ENCODE measurements at regions not wholly inside any gene's neighbourhood (a gene's known extent, or its start where the extent isn't known, plus 50 kb on each side); places are given as distances from the start of the nearest gene placed in this dataset.

DNA sequence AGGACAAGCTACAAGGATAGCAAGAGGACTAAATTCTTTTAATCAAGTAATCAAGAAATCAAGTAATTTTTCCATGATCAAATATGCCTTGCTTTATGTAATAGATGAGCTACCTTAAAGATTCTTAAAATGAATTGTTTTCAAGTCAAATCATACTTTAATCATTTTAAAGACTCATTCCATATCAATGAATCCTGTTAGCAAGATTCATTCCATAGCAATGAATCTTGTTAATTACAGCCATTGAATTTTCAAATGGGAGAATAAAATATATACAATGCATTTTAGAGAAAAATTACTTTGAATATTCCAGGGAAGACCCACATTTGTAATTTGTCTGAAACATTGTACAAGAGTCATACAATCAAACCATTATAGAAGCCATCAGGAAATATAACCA lies 145.7 kb downstream of the RFX6 start:
- Mint-ChIP-seq H3K36me3 (no peaks in the 10 kb centered on the region), H3K27ac (no peak overlapping the region), H3K9me3 (no peaks in the 10 kb centered on the region), H3K4me3 (no peak overlapping the region), H3K4me1 (ENCODE audit: unreplicated experiment) (no peaks in the 10 kb centered on the region), H3K27me3 (no peaks in the 10 kb centered on the region)
- no peak for DNase-seq (ENCODE audit: extremely low spot score, unreplicated experiment)
- TF ChIP-seq CTCF (conservative IDR thresholded peaks at IDR 0.05): no peak

- Mint-ChIP-seq H3K9me3 (no peaks in the 10 kb centered on the region), H3K36me3 (no peaks in the 10 kb centered on the region), H3K4me1 (ENCODE audit: unreplicated experiment) (no peaks in the 10 kb centered on the region), H3K4me3 (no peak overlapping the region), H3K27ac (no peak overlapping the region), H3K27me3 (no peaks in the 10 kb centered on the region)
- no peak for TF ChIP-seq CTCF (conservative IDR thresholded peaks at IDR 0.05)
- no peak for DNase-seq (ENCODE audit: extremely low spot score, unreplicated experiment)
Observed at GRCh38 chr6:117025310-117025709, 148.3 kb downstream of the RFX6 start.

- Mint-ChIP-seq H3K4me1 (ENCODE audit: unreplicated experiment) (no peaks in the 10 kb centered on the region), H3K27ac (no peak overlapping the region), H3K9me3 (no peaks in the 10 kb centered on the region), H3K36me3 (no peaks in the 10 kb centered on the region), H3K27me3 (no peaks in the 10 kb centered on the region), H3K4me3 (no peak overlapping the region)
- no peak for DNase-seq (ENCODE audit: extremely low spot score, unreplicated experiment)
- TF ChIP-seq CTCF (conservative IDR thresholded peaks at IDR 0.05): no peak
Observed at GRCh38 chr6:117028256-117028655, 151.2 kb downstream of the RFX6 start.

DNA sequence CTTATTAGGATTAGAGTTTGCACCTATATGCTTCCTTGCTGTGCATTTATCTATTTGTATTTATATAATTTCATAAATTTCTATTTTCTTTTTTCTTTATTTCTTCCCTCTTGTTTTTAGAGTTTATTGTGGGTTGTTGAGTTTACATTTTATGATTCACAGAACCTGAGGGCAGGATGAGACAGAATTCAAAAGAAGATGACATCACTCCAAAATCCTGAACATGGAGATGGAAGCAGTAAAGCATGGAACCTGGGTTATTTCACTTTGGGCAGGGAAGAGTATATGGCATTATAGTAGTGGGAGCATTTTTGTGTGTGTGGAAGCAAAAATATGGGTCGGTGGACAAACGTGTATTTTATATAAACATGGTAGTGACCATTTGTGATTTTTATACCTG lies 157.5 kb downstream of the RFX6 start:
- no peaks in the 10 kb centered on the region for H3K27me3 Mint-ChIP-seq

DNA sequence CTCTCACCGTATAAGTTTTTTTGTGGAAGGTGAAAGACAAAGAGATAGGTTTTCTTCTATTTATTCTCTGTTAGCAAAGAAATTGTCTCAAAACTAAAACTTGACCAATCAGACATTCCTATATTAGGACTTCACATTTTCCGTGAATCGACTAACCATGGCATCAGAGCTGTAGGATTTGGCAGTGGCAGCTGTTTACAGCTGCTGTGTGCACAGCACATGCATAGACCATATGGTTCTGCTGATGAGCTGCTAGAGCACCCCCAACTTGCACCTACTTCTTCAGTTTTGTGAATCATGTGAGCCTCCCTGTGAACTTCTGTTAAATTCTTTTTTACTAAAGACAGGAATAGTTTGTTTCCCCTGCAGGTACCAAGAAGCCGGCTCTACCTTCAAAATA lies 157.9 kb downstream of the RFX6 start:
- H3K27me3 Mint-ChIP-seq: no peaks in the 10 kb centered on the region
- no peak for TF ChIP-seq CTCF (conservative IDR thresholded peaks at IDR 0.05)
- DNase-seq (ENCODE audit: extremely low spot score, unreplicated experiment): no peak
- H3K4me3 Mint-ChIP-seq: no peak overlapping the region
- no peaks in the 10 kb centered on the region for H3K4me1 Mint-ChIP-seq (ENCODE audit: unreplicated experiment)
- H3K9me3 Mint-ChIP-seq: no peaks in the 10 kb centered on the region
- H3K36me3 Mint-ChIP-seq: no peaks in the 10 kb centered on the region
- no peak overlapping the region for H3K27ac Mint-ChIP-seq

More for the DNA sequence above, 157.5 kb downstream of the RFX6 start:
- H3K4me3 Mint-ChIP-seq: no peak overlapping the region
- no peaks in the 10 kb centered on the region for H3K4me1 Mint-ChIP-seq (ENCODE audit: unreplicated experiment)
- DNase-seq (ENCODE audit: extremely low spot score, unreplicated experiment): no peak
- no peaks in the 10 kb centered on the region for H3K9me3 Mint-ChIP-seq
- H3K36me3 Mint-ChIP-seq: no peaks in the 10 kb centered on the region
- no peak for TF ChIP-seq CTCF (conservative IDR thresholded peaks at IDR 0.05)
- H3K27ac Mint-ChIP-seq: no peak overlapping the region

DNA sequence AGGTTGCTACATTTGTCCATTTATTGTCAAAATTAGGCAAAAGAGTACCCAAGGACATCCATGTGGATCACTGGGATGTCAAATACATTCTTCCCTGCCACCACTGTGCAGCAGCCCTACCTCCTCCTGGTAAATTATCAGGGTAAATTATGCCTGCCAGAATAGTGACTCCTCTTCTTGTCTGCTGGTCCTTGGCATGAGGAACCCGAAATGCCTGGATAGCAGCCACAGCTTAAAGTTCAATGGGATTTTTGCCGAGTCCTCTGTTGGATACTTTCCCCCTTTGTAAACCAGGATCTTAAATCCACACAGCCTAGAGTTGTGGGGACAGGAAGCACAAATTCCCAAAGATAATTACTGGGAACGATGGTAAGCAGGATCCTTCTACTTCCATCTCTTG lies 173.3 kb downstream of the RFX6 start:
- TF ChIP-seq CTCF (conservative IDR thresholded peaks at IDR 0.05): no peak
- Mint-ChIP-seq H3K27ac (no peak overlapping the region), H3K27me3 (no peaks in the 10 kb centered on the region)

More for the DNA sequence above, 173.3 kb downstream of the RFX6 start:
- Mint-ChIP-seq H3K36me3 (no peaks in the 10 kb centered on the region), H3K9me3 (peaks cover 5% of the 10 kb centered on the region), H3K4me3 (no peak overlapping the region), H3K4me1 (ENCODE audit: unreplicated experiment) (no peaks in the 10 kb centered on the region)
- DNase-seq (ENCODE audit: extremely low spot score, unreplicated experiment): no peak
